GM21390 (cell line): ENCODE measurements at regions not wholly inside any gene's neighbourhood (a gene's known extent, or its start where the extent isn't known, plus 50 kb on each side); places are given as distances from the start of the nearest gene placed in this dataset.
"Not testable (repeated sequence)": the region's sequence is repeated elsewhere in the genome, so short reads cannot be mapped to it uniquely, and the experiment has no call there.

Source experiments
- ATAC-seq: cut with Tn5 transposase; IDR thresholded peaks from one replicate; pipeline ENCODE4 v1.9.1; 2021; ENCODE audit not compliant: unreplicated experiment

GRCh38 chr18:65671621-65672415 lies 79.0 kb upstream of the CDH7 start:
- no peak for ATAC-seq

DNA sequence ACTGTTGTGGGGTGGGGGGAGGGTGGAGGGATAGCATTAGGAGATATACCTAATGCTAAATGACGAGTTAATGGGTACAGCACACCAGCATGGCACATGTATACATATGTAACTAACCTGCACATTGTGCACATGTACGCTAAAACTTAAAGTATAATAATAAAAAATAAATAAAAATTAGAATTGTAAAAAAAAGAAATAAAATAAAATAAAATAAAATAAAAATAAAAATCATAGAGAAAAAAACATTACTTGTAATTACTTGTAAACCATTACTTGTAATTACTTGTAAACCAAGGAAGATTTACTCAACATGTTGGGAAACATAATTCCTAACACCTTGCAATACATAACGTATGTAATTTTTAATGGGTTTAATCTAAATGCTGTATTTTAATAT lies 80.7 kb upstream of the CDH7 start:
- not testable (repeated sequence) for ATAC-seq

DNA sequence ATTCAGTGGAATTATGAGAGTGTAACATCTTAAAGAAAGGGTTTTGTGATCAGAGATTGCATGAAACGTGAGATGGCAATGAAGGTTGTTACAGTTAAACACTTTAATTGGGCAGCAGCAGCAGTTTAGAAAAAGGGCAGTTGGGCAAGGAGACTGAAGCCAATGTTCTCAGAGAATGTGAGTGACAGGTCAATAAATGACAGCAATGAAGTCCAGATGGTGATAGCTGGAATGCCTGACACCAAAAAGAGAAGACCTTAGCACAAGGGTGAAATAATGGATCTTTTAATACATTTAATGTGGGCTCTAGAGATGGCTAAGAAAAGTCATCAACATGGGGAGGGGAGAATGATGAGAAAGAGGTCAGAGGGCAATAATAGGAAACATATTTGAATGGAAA lies 89.4 kb upstream of the CDH7 start:
- no peak for ATAC-seq

DNA sequence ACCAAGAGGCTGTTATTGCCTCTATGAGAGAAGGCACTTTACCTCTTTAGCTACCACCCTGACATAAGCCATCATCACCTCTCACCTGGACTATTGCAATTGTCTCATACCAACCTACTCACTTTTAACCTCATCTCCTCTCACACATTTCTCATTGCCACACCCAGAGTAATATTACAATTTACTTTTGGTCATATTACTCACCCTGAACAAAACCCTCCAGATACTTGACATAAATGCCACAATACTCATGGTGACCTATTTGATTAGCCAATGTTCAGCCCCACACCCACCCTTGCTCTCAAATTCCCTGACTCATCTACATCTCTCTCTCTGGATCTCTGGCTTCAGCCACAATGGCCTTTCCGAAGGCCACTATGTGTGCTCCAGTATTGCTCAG lies 90.9 kb upstream of the CDH7 start:
- no peak for ATAC-seq

DNA sequence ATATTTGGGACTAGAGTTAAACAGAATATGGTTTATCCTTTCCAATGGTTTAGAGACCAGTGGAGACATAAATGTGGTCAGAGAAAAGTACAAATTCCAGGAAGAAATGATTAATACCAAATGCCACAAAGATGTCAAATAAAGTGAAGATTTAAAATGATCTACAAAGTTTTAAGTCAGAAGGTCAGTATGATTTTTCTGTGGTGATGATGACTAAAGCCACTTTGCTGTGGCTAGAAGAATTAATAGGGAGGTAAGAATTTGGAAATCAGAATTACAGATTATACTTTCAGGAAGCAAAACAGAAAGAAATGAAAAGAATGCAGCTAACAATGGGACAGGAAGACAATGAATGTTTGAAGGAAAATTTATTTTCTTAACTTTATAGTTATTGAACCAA lies 91.5 kb upstream of the CDH7 start:
- ATAC-seq = no peak

- no peak for ATAC-seq
Observed at GRCh38 chr18:65651192-65651591, 99.6 kb upstream of the CDH7 start.

GRCh38 chr18:65632236-65632635 lies 118.6 kb upstream of the CDH7 start:
- no peak for ATAC-seq

- no peak for ATAC-seq
Observed at GRCh38 chr18:65631766-65632165, 119.0 kb upstream of the CDH7 start.

DNA sequence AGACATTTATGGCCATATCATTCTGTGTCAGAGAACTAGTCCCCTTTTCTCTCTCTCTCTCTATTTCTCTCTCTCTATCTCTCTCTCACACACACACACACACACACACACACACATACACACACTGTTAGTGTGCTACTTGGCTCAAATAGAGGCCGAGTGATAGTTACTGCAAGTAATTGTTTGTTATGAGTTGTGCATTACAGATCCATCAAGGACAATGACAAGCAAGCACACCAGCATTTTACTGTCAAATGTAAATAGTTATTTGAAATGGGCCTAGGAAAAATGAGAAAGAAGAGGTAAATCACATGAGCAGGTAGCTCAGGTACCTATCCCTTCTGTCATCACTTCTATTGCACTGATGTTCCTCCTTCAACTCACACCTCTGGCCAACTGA lies 122.4 kb upstream of the CDH7 start:
- no peak for ATAC-seq

DNA sequence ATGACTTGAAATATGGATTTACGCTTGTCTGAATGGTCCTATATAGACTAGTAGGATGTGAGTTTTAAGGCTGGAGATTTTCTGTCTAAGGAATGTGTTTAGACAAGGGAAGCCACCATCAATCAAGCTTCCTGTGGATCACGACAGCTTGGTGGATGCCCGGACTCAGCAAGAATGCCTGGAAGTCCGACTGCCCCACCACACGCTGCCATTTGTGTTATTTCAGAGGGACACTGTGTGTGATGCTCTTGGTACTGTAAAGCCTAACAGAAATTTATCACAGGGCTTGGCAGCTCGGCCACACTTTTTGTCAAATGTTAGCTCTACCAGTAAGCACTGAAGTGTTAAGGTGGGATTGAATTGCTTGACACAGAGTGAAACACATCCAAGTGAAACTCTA lies 127.1 kb upstream of the CDH7 start:
- no peak for ATAC-seq

GRCh38 chr18:65622436-65622835 lies 128.4 kb upstream of the CDH7 start:
- ATAC-seq = no peak

DNA sequence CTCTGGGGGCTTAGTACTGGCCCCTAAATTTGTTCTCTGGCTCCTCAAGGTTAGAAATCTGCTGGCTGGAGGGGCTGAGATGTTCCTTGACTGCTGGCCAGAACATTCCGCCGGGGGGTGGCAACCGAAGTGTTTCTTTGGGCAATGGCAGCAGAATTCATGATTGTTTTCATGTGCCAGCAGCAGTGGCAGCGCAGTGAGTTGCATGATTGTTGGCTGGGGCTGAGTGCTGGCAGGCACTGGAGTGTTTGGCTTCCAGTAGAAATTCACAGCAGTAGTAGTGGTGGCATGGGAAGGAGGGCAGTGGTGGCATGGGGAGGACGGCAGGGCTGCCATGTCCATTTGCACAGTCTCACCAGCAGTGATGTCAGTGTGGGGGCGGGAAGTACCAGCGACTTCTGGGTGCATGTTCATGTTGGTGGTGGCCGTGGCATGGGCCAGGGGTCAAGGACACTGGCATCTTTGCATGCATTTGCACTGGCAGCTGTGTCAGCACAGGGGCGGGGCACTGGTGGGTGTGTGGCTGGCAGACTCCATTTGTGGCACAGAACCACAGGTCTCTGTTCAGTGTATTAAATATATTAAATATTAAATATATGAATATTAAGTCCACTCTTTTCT lies 130.6 kb upstream of the CDH7 start:
- ATAC-seq = no peak

DNA sequence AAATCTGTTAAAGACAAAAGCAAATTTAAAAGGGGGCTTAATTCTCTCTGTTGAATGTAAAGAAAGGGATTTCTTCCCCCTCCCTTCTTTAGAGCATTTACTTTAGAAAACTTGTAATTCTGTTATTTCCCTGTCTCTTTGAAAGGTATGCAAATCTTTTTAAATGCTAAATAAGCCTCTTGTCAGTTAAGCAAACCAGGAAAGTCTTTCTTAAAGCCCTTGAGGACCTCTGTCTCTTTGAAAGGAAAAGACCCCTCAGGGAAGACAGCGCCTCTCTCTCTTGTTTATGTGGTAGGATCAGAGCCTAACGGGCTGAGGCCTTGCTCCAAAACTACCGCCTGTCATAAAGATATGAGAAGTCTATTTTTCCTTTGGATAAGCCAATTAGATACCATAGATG lies 139.9 kb upstream of the CDH7 start:
- no peak for ATAC-seq

- ATAC-seq = no peak
Observed at GRCh38 chr18:65608471-65608870, 142.3 kb upstream of the CDH7 start.

DNA sequence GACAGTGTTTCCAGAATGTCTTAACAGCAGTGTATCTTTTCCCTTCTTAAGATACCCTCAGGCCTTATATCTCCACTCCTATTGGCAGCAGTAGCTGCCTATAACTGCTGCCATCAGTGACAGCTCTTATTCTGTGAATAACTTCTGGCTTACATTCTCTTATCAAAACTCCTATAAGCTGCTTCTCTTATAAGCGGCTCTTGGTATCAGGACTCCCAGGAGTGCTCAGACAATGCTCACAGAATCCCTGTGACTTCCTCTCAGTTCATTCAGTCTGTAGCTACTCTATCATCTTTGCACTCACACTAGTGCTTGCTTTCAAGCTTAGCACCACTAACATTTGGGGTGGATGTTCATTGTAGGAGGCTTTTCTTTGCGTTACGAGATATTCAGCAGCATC lies 143.7 kb upstream of the CDH7 start:
- ATAC-seq = no peak

DNA sequence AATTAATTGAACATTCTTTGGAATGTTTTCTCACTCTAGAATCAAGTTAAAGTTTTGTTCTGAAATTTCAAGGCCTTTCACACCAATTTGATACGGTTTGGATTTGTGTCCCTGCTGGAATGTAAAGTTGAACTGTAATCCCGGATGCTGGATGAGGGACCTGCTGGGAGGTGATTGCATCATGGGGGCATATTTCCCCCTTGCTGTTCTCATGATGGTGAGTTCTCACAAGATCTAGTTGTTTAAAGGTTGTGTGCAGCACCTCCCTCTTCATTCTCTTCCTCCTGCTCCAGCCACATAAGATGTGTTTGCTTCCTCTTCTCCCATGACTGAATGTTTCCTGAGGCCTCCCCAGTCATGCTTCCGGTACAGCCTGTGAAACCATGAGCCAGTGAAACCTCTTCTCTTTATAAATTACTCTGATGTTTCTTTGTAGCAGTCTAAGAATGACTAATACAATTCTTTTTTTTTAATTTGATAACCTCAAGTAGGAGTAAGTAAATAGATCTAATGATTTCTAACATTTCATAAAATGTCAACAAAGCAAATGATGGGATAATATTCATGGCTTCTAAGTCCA lies 144.2 kb upstream of the CDH7 start:
- ATAC-seq = no peak

DNA sequence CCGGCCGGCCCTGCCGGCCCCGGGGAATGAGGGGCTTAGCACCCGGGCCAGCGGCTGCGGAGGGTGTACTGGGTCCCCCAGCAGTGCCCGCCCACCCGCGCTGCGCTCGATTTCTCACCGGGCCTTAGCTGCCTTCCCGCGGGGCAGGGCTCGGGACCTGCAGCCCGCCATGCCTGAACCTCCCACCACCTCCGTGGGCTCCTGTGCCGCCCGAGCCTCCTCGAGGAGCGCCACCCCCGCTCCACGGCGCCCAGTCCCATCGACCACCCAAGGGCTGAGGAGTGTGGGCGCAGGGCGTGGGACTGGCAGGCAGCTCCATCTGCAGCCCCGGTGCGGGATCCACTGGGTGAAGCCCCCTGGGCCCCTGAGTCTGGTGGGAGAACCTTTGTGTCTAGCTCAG lies 145.5 kb upstream of the CDH7 start:
- ATAC-seq = not testable (repeated sequence)

DNA sequence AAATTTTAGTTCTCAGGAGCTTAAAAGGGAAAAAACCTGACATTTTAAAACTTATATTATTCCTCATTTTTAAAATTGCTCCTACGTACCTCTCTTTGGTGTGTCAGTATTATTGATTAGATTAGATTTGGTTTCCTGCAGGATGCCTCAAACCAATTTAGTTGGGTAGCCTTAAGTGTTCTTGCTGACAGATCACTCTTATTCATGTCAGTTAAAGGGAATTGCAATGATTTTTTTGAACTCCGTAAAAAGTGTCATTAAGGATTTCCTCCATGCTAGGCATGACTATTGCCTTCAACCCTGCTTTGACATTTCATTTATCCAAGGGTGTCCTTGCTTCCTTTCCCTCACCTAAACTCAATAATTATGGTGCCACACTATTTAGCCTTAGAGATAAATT lies 149.0 kb upstream of the CDH7 start:
- ATAC-seq = no peak

- no peak for ATAC-seq
Observed at GRCh38 chr18:65592435-65592834, 158.4 kb upstream of the CDH7 start.

- ATAC-seq = no peak
Observed at GRCh38 chr18:65587491-65587890, 163.3 kb upstream of the CDH7 start.

DNA sequence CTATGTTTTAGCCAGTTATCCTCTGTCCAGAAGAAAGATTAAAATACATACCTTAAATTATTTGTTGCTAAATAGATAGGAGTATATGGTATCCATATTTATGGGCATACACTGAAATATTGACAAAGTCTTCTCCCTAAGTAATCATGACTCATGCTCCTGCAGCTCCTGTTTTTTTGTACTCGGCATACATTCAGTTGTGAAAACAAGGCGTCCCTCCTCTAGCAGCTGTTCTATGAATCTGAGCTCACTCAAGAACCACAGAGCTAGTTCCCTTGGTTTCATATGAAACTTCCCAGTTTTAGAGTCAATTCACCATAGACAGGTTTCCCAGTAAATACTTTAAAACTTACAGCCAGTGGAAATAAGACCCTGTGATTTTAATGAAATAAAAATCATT lies 168.7 kb upstream of the CDH7 start:
- ATAC-seq = not testable (repeated sequence)

DNA sequence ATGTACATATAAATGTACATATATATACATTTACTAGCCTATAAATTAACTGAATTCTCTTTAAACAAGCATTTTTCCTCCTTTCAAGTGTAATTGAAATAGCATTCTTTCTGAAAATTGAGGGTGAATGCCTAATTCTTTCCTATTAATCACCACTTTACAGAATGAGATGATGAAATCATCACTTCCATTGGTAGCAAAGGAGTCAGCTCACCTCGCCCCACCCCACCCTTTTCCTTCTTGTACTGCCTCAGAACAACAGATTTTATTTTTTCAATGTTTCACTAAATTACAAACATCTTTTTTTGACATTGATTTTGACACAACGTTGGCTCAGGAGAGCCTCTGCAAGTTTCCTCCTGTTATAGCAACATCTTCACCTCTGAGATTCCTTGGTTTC lies 181.9 kb upstream of the CDH7 start:
- no peak for ATAC-seq

DNA sequence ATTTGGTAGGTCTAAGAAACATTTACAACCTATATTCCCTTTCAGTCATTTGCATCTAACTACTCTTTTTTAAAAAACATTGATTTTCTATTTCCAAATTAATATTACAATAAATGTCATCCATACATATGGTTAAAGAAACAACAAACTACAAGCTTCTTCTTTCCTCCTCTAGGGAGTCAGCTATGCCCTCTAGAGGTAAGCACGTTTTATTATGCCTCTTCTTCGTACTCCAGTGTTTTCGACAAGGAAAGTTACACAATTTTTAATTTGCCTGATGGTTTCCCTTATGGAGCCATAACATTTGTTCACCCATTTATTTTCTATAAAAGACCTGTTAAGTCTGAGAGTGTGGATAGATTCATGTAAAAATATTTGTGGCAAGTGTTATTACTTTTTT lies 183.4 kb upstream of the CDH7 start:
- no peak for ATAC-seq
